Vagina (tissue), 2 donors: ENCODE measurements at regions not wholly inside any gene's neighbourhood (a gene's known extent, or its start where the extent isn't known, plus 50 kb on each side); places are given as distances from the start of the nearest gene placed in this dataset.

Experiments
- POLR2A ChIP-seq, 2 donors: fragments of 450-650 bp; IDR thresholded peaks; one replicate each; pipeline ENCODE4 v1.6.1; 2017; ENCODE audit warnings: antibody characterized with exemption in 2 of 2, mild to moderate bottlenecking in 2 of 2, moderate library complexity in 2 of 2
- TF ChIP-seq, protein P1 (sequence below), 3 experiments: fragments of 450-650 bp in 2 of 3; fragments of 200-600 bp in 1 of 3; sonication (generic) in 1 of 3; IDR thresholded peaks; one replicate each; pipeline ENCODE4 v1.5.1; 2017 to 2019; ENCODE audit warnings: antibody characterized with exemption in 3 of 3, mild to moderate bottlenecking in 2 of 3, moderate library complexity in 2 of 3

- TF ChIP-seq, protein P1, sequence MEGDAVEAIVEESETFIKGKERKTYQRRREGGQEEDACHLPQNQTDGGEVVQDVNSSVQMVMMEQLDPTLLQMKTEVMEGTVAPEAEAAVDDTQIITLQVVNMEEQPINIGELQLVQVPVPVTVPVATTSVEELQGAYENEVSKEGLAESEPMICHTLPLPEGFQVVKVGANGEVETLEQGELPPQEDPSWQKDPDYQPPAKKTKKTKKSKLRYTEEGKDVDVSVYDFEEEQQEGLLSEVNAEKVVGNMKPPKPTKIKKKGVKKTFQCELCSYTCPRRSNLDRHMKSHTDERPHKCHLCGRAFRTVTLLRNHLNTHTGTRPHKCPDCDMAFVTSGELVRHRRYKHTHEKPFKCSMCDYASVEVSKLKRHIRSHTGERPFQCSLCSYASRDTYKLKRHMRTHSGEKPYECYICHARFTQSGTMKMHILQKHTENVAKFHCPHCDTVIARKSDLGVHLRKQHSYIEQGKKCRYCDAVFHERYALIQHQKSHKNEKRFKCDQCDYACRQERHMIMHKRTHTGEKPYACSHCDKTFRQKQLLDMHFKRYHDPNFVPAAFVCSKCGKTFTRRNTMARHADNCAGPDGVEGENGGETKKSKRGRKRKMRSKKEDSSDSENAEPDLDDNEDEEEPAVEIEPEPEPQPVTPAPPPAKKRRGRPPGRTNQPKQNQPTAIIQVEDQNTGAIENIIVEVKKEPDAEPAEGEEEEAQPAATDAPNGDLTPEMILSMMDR (IDR thresholded peaks at IDR 0.05) = no peak
- no peak for TF ChIP-seq POLR2A (IDR thresholded peaks at IDR 0.05)
Observed at GRCh38 chr2:117123362-117123761, 691.1 kb upstream of the DDX18 start.
